ENCODE measurements at regions not wholly inside any gene's neighbourhood (a gene's known extent, or its start where the extent isn't known, plus 50 kb on each side); places are given as distances from the start of the nearest gene placed in this dataset.

DNA sequence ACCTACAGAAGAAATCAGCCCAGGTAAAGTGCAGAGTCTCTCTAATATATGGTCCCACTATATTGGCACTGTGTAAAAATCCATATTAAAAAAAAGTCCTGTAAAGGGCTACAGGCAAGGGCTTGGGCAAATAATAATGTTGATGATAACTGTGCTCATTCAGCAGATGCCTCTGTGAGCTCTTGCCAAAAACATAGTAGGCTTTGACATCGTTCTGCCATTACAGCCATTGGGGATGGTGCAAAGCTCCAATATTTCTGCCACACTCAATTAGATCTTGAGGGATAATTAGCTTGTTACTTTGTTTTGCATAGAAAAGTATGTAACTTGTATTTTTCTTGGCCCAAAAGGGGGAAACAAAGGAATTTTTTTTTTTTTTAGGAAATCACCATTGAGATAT lies 645.5 kb upstream of the FAM241A start:
- DNase-seq (ENCODE audit: low spot score) = no peak

- DNase-seq (ENCODE audit: low spot score) = no peak
Measured at GRCh38 chr4:111500858-111501257, 644.4 kb upstream of the FAM241A start.

DNA sequence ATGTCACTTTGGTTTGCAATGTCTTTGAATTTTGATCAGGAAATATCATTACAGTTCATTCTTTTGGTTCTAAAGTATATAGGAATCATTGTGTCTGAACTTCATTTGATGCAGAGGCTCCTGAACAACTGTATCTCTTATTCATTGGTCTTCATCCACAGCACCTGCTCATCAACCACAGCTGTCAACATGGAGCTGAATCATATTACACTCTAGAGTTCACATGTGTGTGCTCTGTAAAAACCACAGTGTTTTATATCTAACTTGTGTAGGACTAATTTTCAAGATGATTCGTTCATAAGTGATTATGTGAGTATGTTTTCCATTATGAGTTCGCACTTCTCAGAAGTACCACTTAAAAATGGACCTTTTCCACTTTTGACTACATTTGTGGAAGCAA lies 643.3 kb upstream of the FAM241A start:
- no peak for DNase-seq (ENCODE audit: low spot score)

- DNase-seq (ENCODE audit: low spot score) = no peak
Measured at GRCh38 chr4:111502626-111503025, 642.6 kb upstream of the FAM241A start.

GRCh38 chr4:111506706-111507105 lies 638.5 kb upstream of the FAM241A start:
- no peak for DNase-seq (ENCODE audit: low spot score)

GRCh38 chr4:111510535-111510934 lies 634.7 kb upstream of the FAM241A start:
- DNase-seq (ENCODE audit: low spot score) = no peak

DNA sequence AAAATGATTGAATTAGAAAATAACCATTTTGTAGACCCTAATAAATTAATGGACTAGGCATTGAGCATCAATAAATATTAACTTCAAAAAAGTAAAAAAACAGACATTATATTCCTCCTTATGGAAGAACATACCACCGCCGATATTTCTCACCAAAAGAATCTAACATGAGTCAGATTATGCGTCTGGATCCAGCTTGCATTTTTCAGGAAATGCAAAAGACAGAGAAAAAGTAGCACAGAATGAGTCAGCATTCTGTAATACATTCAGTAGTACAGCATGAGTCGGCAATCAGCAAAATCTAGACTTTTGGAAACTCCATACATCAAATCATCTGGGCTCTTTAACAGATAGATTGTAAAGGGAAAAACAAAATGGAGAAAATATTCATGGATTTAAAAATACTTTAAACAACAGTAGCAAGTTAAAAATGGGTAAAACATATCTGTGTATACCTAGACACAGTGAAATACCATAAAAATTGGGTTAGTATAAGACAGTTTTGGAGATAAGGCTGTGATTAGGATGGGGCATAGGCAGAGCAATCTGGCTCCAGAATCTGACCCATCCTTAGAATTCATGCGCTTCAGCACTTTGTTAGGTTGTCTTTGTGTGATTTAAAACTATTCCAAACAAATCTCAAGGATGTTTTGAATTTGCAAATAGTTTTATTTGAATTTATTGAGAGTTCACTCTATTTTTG lies 633.0 kb upstream of the FAM241A start:
- DNase-seq (ENCODE audit: low spot score) = no peak

GRCh38 chr4:111519683-111520082 lies 625.6 kb upstream of the FAM241A start:
- no peak for DNase-seq (ENCODE audit: low spot score)

DNA sequence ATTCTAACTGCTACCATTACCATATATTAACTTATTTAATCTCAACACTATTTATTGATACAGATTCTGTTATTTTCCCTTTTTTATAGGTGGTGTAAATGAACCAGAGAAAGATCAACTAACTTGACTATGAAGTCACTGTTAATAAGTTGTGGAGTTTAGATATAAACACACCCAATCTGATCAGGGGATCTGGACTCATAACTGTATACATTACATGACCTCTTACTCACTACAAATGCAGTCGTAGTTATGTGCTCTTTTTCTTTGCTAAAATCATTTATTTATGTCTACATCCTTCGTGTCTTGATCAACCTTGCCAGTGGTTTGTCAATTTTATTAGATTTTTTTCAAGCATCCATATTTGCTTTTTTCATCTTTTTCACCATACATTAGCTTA lies 614.8 kb upstream of the FAM241A start:
- DNase-seq (ENCODE audit: low spot score) = no peak

- no peak for DNase-seq (ENCODE audit: low spot score)
Measured at GRCh38 chr4:111535792-111536191, 609.5 kb upstream of the FAM241A start.

DNA sequence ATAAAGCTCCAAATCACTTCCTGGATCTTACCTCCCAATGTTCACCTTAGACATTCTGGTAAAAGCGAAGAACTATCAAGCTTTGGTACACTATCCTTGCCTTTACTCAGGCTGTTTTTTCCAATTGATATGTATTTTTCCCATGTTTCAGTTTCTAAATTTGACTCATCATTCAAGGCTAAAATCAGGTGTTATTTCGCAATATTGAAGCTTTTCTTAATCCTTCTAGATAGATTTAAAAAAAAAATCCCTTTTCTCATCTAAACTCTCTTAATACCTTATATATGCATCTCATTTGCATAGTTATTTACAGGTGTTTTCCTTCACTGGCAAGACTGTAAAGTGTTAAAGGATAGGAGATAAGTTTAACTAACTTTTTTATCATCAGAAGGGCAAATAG lies 608.1 kb upstream of the FAM241A start:
- DNase-seq (ENCODE audit: low spot score) = no peak

DNA sequence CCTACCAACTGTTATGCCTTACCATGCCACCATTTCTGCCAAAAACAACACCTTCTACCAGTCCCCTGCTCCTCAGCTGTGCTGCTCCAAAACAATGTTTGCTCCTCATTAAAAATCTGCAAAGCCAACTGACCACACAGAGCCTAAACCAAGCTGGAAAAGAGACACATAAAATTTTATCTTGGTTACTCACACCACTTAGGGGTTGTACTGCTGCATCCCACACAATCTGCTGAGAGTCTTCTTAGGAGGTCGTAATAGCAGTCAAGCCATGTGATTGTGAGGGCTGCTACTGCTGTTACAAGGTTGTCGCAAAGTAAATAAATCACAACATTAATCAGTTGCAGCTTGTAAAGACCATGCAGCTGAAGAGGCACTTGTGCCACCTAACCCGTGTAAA lies 607.4 kb upstream of the FAM241A start:
- DNase-seq (ENCODE audit: low spot score) = no peak

- DNase-seq (ENCODE audit: low spot score) = no peak
Measured at GRCh38 chr4:111540671-111541070, 604.6 kb upstream of the FAM241A start.

- DNase-seq (ENCODE audit: low spot score) = no peak
Measured at GRCh38 chr4:111542056-111542455, 603.2 kb upstream of the FAM241A start.

DNA sequence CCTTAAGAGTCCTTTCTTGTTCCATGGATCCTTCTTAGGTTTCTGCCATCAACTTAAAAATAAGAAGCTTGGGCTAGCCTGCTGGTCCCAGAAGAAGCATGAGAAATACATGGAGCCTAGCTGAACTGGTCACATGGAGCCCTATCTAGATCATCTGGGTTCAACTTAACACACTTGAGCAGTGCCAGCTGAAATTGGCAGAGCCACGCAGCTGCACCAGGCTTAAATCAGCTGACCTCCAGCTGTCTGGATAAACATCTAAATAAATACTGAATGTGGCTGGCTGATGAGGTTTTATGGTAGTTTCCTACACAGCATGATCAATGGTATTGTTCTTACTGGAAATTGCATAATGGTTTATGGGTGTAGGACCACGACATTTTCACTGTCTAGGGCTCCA lies 598.4 kb upstream of the FAM241A start:
- no peak for DNase-seq (ENCODE audit: low spot score)

- DNase-seq (ENCODE audit: low spot score) = no peak
Measured at GRCh38 chr4:111556141-111556781, 589.0 kb upstream of the FAM241A start.

DNA sequence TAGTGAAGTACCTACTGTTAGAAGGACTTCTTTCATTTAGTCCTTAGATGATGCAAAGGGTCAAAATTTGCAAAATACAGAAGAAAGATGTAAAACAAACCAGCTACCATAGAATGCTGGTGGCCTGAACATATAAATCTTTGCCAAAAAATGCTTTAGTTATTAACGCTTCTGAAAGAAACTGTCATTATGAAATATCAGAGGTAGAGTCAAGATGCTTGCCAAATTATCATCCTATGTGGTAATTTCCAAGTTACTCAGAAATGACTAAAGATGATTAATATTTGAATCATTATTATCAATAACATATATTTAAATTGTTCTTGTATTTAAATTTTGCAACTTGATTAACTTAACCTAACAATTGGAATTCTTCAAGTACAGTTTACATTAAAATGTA lies 588.4 kb upstream of the FAM241A start:
- no peak for DNase-seq (ENCODE audit: low spot score)

- no peak for DNase-seq (ENCODE audit: low spot score)
Measured at GRCh38 chr4:111562826-111563225, 582.4 kb upstream of the FAM241A start.

DNA sequence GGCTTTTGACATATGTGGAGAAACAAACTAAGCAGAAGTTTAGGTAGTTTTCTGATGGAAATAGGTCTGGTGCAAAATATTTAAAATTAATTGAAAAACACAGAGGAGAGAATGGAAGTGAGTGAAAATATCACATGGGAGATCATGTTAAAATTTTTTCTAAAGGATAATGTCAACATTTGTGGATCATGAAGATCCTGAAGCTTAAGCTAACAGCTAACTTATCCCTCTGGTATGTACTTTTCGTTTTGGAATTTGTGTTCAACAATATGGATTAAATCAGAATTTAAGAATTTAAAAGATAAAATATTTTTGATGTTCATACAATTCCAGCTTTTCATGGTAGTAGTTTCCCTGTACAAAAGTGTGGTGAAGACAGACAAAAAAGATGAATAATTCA lies 572.8 kb upstream of the FAM241A start:
- DNase-seq (ENCODE audit: low spot score) = no peak

DNA sequence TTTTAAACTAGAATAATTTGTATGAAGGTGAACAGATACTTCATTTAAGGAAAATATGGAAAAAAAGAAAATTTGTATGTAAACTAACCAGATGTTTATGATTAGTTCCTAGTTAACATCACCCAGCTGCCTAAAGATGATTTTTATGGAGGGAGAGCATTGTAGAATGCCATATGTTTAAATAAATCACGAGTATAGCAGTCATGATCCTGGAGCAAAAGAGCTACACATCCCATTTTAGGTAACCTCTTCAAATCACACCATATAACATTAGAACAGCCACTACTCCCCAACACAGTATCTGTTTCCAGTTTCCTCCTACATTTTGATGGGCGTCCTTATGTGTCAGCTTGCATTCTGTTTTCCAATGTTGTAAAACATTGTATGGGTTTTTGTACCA lies 571.9 kb upstream of the FAM241A start:
- DNase-seq (ENCODE audit: low spot score) = no peak

- DNase-seq (ENCODE audit: low spot score) = no peak
Measured at GRCh38 chr4:111579767-111580166, 565.5 kb upstream of the FAM241A start.

DNA sequence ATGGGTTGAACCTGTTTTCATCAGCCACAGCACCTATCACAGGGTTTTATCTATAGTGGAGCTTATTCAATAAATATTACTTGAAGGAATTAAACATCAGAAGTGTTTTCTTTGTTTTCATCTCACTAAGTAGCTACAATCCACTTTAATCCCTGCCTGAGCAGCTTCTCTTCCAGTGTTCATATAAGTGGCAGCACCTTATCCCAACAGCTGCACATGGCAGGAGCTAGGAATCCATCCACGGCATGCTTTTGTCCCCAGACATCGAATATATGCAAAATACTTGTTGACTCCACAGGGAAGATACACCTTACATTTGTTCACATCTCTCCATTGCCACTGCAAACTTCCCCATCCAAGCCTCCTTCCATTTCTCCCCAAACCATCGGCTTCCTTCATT lies 549.8 kb upstream of the FAM241A start:
- no peak for DNase-seq (ENCODE audit: low spot score)

DNA sequence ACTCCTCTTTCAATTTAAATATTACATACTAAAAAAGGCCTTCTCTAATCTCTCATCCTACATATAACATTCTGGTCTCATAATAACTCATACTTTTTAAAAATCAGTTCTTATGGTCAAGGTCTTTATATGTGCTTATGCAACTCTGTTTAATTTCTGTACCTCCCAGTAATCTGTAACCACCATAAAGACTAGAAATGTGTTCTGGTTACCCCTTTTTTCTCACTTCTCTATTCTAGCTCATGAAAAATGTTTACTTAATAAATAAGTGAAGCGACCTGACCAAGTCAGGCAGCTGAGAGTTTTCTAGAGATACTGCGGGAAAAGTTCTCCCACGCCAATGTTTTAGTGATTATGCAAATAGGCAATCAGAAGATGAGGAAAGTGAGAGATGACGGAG lies 548.8 kb upstream of the FAM241A start:
- no peak for DNase-seq (ENCODE audit: low spot score)

GRCh38 chr4:111601671-111602070 lies 543.6 kb upstream of the FAM241A start:
- DNase-seq (ENCODE audit: low spot score) = no peak
